DND-41 (cell line): ENCODE measurements at regions not wholly inside any gene's neighbourhood (a gene's known extent, or its start where the extent isn't known, plus 50 kb on each side); places are given as distances from the start of the nearest gene placed in this dataset.

Source experiments
- ATAC-seq: fragments of 200-7000 bp; cut with Tn5 transposase; 3 replicates; pipeline ENCODE4 v1.9.1; 2021; ENCODE audit warnings: low read depth; ENCODE audit not compliant: insufficient read depth
- DNase-seq: peaks from one replicate; pipeline ENCODE4 v3.0.0-alpha.2; 2020
- H2AFZ ChIP-seq: 2 replicates; pipeline ENCODE4 v1.6.0; 2012; ENCODE audit warnings: low read depth, low read length
- H3K27ac ChIP-seq: 2 replicates; pipeline ENCODE4 v1.5.1; 2012; ENCODE audit warnings: low read length, inconsistent platforms
- H3K27me3 ChIP-seq: fragments of 200-600 bp; sonication (generic); 2 replicates; pipeline ENCODE4 v1.6.0; 2012; ENCODE audit warnings: low read length, mild to moderate bottlenecking, inconsistent platforms; ENCODE audit not compliant: insufficient read depth, poor library complexity
- H3K36me3 ChIP-seq: 2 replicates; pipeline ENCODE4 v1.5.1; 2012; ENCODE audit warnings: low read length, inconsistent platforms; ENCODE audit not compliant: insufficient read depth
- H3K4me1 ChIP-seq: 2 replicates; pipeline ENCODE4 v1.5.1; 2012; ENCODE audit warnings: mild to moderate bottlenecking, low read length; ENCODE audit not compliant: insufficient read depth
- H3K4me2 ChIP-seq: 2 replicates; pipeline ENCODE4 v1.6.0; 2012; ENCODE audit warnings: mild to moderate bottlenecking, moderate library complexity, low read length, inconsistent platforms; ENCODE audit not compliant: insufficient read depth
- H3K4me3 ChIP-seq, 2 experiments: fragments of 200-600 bp in 1 of 2; shearing (Covaris generic) in 1 of 2; 2 replicates each; pipeline ENCODE4 v1.5.1; 2012 to 2016; ENCODE audit warnings: inconsistent platforms in 2 of 2, low read length in 2 of 2, mild to moderate bottlenecking in 2 of 2, low read depth in 1 of 2, moderate library complexity in 1 of 2
- H3K79me2 ChIP-seq: 2 replicates; pipeline ENCODE4 v1.6.0; 2012; ENCODE audit warnings: low read length, inconsistent platforms; ENCODE audit not compliant: insufficient read depth
- H3K9ac ChIP-seq: 2 replicates; pipeline ENCODE4 v1.6.0; 2012; ENCODE audit warnings: low read depth, mild to moderate bottlenecking, inconsistent platforms, low read length, moderate library complexity
- H3K9me3 ChIP-seq: 2 replicates; pipeline ENCODE4 v1.5.1; 2012; ENCODE audit warnings: low read length, moderate library complexity, mild to moderate bottlenecking, inconsistent platforms; ENCODE audit not compliant: insufficient read depth, severe bottlenecking
- H4K20me1 ChIP-seq: 2 replicates; pipeline ENCODE4 v1.6.0; 2012; ENCODE audit warnings: low read length; ENCODE audit not compliant: insufficient read depth
- CTCF ChIP-seq: IDR thresholded peaks from 2 replicates; pipeline ENCODE4 v1.5.1; 2012; ENCODE audit warnings: borderline replicate concordance, low read length, moderate library complexity, mild to moderate bottlenecking; ENCODE audit not compliant: poor library complexity, severe bottlenecking; ENCODE audit errors: extremely low read depth
- EZH2 ChIP-seq: IDR thresholded peaks from 3 replicates; pipeline ENCODE4 v1.6.1; 2012; ENCODE audit warnings: borderline replicate concordance, low read depth, mild to moderate bottlenecking, moderate library complexity, low read length, inconsistent platforms; ENCODE audit not compliant: severe bottlenecking

DNA sequence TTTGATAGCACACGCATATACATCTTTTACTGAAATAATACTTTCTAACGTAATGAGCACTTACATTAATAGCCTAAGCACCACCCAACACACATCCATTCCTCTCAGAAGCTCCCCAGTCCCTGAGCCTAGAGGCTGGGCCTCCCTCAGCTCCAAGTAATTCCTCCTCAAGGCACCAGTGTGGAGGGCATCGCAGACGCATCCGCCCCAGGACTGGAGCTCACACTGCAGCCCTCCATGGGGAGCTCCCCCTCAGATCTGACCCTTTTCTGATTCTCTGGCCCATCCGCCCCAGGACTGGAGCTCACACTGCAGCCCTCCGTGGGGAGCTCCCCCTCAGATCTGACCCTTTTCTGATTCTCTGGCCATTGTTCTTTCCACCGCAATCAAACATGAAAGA, 60.4 kb upstream of the SNTG2 start:
- Histone ChIP-seq H3K9ac (no peak overlapping the region), H3K79me2 (no peaks in the 10 kb centered on the region), H3K27me3 (no peaks in the 10 kb centered on the region), H3K36me3 (0 out of 2 replicates have a peak, but pooled peaks cover 3% of the 10 kb centered on the region), H3K9me3 (peaks cover 22% of the 10 kb centered on the region), H4K20me1 (no peaks in the 10 kb centered on the region), H3K4me1 (peaks cover 3% of the 10 kb centered on the region; the same call in 1 of the 2 replicates), H3K4me3 (no peak overlapping the region), H3K4me2 (no peak overlapping the region), H3K27ac (no peak overlapping the region), H2AFZ (no peak overlapping the region)
- TF ChIP-seq CTCF (no peak), EZH2 (no peak)
- DNase-seq (no peak), ATAC-seq (no peak)

DNA sequence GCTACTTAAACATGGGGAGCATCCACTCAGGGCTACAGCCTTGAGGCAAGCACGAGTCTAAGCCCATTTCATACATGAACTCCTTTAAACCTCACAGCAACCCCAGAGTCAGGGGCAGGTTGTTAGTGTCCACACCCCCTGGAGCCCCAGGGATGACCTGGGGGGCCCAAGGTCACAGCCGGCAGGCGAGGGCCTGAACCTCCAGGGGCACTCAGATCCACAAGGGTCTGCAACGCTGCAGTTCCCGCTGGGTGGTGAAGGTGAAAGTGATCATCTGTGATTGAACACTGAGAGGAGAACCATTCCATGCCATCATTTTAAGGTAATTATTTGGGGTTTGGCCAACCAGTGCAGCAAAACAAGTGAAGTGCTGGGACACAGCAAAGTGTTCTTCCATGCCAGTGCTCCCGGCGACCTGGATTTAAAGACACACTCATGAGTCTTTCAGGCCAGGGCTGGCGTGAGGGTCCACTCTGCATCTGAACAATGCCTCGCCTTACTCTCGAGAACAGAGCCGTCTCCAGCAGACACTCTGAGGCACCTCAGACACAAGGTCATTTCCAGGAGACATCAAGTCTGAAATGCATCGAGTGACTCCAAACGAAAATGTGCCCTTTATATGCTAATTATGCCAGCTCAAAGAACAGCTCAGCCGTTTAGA, 61.6 kb upstream of the SNTG2 start:
- Histone ChIP-seq H3K4me2 (no peak overlapping the region), H3K79me2 (no peaks in the 10 kb centered on the region), H3K9me3 (peaks cover 22% of the 10 kb centered on the region), H3K9ac (no peak overlapping the region), H4K20me1 (no peaks in the 10 kb centered on the region), H3K36me3 (0 out of 2 replicates have a peak, but pooled peaks cover 3% of the 10 kb centered on the region), H3K27ac (no peak overlapping the region), H3K4me1 (peaks cover 3% of the 10 kb centered on the region; the same call in 1 of the 2 replicates), H3K27me3 (no peaks in the 10 kb centered on the region), H3K4me3 (no peak overlapping the region), H2AFZ (no peak overlapping the region)
- ATAC-seq (no peak), DNase-seq (no peak)
- no peak for TF ChIP-seq CTCF
- no peak for TF ChIP-seq EZH2

- Histone ChIP-seq H3K79me2 (no peaks in the 10 kb centered on the region), H3K4me2 (no peak overlapping the region), H3K4me1 (peaks cover 3% of the 10 kb centered on the region; the same call in 1 of the 2 replicates), H3K4me3 (no peak overlapping the region), H3K27me3 (no peaks in the 10 kb centered on the region), H3K9ac (no peak overlapping the region), H2AFZ (no peak overlapping the region), H3K36me3 (0 out of 2 replicates have a peak, but pooled peaks cover 3% of the 10 kb centered on the region), H4K20me1 (no peaks in the 10 kb centered on the region), H3K9me3 (peaks cover 17% of the 10 kb centered on the region), H3K27ac (no peak overlapping the region)
- no peak for DNase-seq
- no peak for TF ChIP-seq CTCF
- no peak for TF ChIP-seq EZH2
- no peak for ATAC-seq
Observed at GRCh38 chr2:888211-888801, 62.3 kb upstream of the SNTG2 start.
